ENCODE measurements at regions not wholly inside any gene's neighbourhood (a gene's known extent, or its start where the extent isn't known, plus 50 kb on each side); places are given as distances from the start of the nearest gene placed in this dataset.

DNA sequence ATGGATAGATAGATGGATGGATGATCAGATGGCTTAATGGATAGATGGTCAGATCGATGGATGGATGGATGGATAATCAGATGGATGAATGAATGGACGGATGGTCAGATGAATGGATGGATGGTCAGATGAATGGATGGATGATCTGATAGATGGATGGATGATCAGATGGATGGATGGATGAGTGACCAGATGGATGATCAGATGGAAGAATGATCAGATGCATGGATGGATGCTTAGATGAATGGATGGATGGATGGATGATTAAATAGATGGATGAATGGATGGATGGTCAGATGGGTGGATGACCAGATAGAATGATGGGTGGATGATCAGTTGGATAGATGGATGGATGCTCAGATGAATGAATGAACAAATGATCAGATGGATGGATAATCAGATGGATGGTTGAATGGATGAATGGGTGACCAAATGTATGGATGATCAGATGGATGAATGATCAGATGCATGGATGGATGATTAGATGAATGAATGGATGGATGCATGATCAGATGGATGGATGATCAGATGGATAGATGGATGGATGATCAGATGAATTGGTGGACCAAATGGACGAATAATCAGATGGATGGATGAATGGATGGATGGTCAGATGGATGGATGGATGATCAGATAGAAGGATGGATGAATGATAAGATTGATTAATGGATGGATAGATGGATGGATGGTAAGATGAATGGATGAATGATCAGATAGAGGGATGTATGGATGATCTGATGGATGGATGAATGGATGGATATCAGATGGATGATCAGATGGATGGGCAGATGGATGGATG, 205.1 kb downstream of the TEX29 start:
- TF ChIP-seq, protein P1, sequence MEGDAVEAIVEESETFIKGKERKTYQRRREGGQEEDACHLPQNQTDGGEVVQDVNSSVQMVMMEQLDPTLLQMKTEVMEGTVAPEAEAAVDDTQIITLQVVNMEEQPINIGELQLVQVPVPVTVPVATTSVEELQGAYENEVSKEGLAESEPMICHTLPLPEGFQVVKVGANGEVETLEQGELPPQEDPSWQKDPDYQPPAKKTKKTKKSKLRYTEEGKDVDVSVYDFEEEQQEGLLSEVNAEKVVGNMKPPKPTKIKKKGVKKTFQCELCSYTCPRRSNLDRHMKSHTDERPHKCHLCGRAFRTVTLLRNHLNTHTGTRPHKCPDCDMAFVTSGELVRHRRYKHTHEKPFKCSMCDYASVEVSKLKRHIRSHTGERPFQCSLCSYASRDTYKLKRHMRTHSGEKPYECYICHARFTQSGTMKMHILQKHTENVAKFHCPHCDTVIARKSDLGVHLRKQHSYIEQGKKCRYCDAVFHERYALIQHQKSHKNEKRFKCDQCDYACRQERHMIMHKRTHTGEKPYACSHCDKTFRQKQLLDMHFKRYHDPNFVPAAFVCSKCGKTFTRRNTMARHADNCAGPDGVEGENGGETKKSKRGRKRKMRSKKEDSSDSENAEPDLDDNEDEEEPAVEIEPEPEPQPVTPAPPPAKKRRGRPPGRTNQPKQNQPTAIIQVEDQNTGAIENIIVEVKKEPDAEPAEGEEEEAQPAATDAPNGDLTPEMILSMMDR (IDR thresholded peaks at IDR 0.05; ENCODE audit: low read depth, low read length, poor library complexity, severe bottlenecking), result no peak
- TF ChIP-seq EZH2phosphoT487 (IDR thresholded peaks at IDR 0.05; ENCODE audit: borderline replicate concordance, low read length), result no peak

All from DOHH2 (cell line).